ENCODE measurements at regions not wholly inside any gene's neighbourhood (a gene's known extent, or its start where the extent isn't known, plus 50 kb on each side); places are given as distances from the start of the nearest gene placed in this dataset.

GRCh38 chr10:5293691-5294550 lies 70.8 kb upstream of the UCN3 start:
- H3K9me2 ChIP-seq (replicated peaks; ENCODE audit: insufficient read depth, low read length): no peaks in the 10 kb centered on the region
- H3K9ac ChIP-seq (ENCODE audit: low read length): no peak overlapping the region
- H3K27me3 ChIP-seq (replicated peaks; ENCODE audit: insufficient read depth, low read length): no peaks in the 10 kb centered on the region
- H3K79me2 ChIP-seq (ENCODE audit: low read length): no peaks in the 10 kb centered on the region
- no peak for DNase-seq
- H3K9me3 ChIP-seq (replicated peaks; ENCODE audit: insufficient read depth, low read length): no peaks in the 10 kb centered on the region
- H4K20me1 ChIP-seq (ENCODE audit: insufficient read depth, low read length): no peaks in the 10 kb centered on the region
- peaks cover 5% of the 10 kb centered on the region; the same call in 1 of the 2 replicates for H3F3A ChIP-seq (ENCODE audit: insufficient read depth, low read length)
- no peak overlapping the region for H2AFZ ChIP-seq (ENCODE audit: low read length)
- H3K4me2 ChIP-seq (ENCODE audit: low read depth, low read length): no peak overlapping the region
- TF ChIP-seq EZH2 (optimal IDR thresholded peaks at IDR 0.05; ENCODE audit: low read depth, low read length): no peak
- TF ChIP-seq CTCF (IDR thresholded peaks at IDR 0.05; ENCODE audit: low read length): peak; percentile 22; the same call in 1 of the 2 replicates
- no peak overlapping the region for H3K27ac ChIP-seq (ENCODE audit: low read length)
- no peaks in the 10 kb centered on the region for H3K36me3 ChIP-seq (replicated peaks; ENCODE audit: insufficient read depth, low read length)
- no peak overlapping the region for H3K4me3 ChIP-seq (ENCODE audit: low read length)
- peaks cover 28% of the 10 kb centered on the region for H3K4me1 ChIP-seq (ENCODE audit: low read length)

GRCh38 chr10:5297466-5297865 lies 67.3 kb upstream of the UCN3 start:
- Histone ChIP-seq H3K9me2 (replicated peaks; ENCODE audit: insufficient read depth, low read length) (no peaks in the 10 kb centered on the region), H3K9me3 (replicated peaks; ENCODE audit: insufficient read depth, low read length) (no peaks in the 10 kb centered on the region), H2AFZ (ENCODE audit: low read length) (peak overlapping the region; percentile 54), H3K79me2 (ENCODE audit: low read length) (no peaks in the 10 kb centered on the region), H3K9ac (ENCODE audit: low read length) (no peak overlapping the region), H3K4me1 (ENCODE audit: low read length) (peaks cover 18% of the 10 kb centered on the region), H3K4me3 (ENCODE audit: low read length) (no peak overlapping the region), H3K27ac (ENCODE audit: low read length) (peak overlapping the region; percentile 49; the same call in 1 of the 2 replicates), H3K36me3 (replicated peaks; ENCODE audit: insufficient read depth, low read length) (no peaks in the 10 kb centered on the region), H3F3A (ENCODE audit: insufficient read depth, low read length) (peaks cover 5% of the 10 kb centered on the region; the same call in 1 of the 2 replicates), H3K4me2 (ENCODE audit: low read depth, low read length) (peak overlapping the region; percentile 22; the same call in 1 of the 2 replicates), H4K20me1 (ENCODE audit: insufficient read depth, low read length) (no peaks in the 10 kb centered on the region), H3K27me3 (replicated peaks; ENCODE audit: insufficient read depth, low read length) (no peaks in the 10 kb centered on the region)
- peak; percentile 67 for DNase-seq
- TF ChIP-seq EZH2 (optimal IDR thresholded peaks at IDR 0.05; ENCODE audit: low read depth, low read length): no peak
- TF ChIP-seq EZH2phosphoT487 (IDR thresholded peaks at IDR 0.05; ENCODE audit: low read length): no peak
- no peak for TF ChIP-seq CTCF (IDR thresholded peaks at IDR 0.05; ENCODE audit: low read length)

GRCh38 chr10:5297996-5298395 lies 66.8 kb upstream of the UCN3 start:
- Histone ChIP-seq H3K4me3 (ENCODE audit: low read length) (no peak overlapping the region), H3K4me2 (ENCODE audit: low read depth, low read length) (peak overlapping the region; percentile 22; the same call in 1 of the 2 replicates), H3K79me2 (ENCODE audit: low read length) (no peaks in the 10 kb centered on the region), H3K9me2 (replicated peaks; ENCODE audit: insufficient read depth, low read length) (no peaks in the 10 kb centered on the region), H3K27me3 (replicated peaks; ENCODE audit: insufficient read depth, low read length) (no peaks in the 10 kb centered on the region), H3K36me3 (replicated peaks; ENCODE audit: insufficient read depth, low read length) (no peaks in the 10 kb centered on the region), H3K27ac (ENCODE audit: low read length) (peak overlapping the region; percentile 49; the same call in 1 of the 2 replicates), H3K9me3 (replicated peaks; ENCODE audit: insufficient read depth, low read length) (no peaks in the 10 kb centered on the region), H3F3A (ENCODE audit: insufficient read depth, low read length) (peaks cover 5% of the 10 kb centered on the region; the same call in 1 of the 2 replicates), H2AFZ (ENCODE audit: low read length) (peak overlapping the region; percentile 54), H3K9ac (ENCODE audit: low read length) (no peak overlapping the region), H3K4me1 (ENCODE audit: low read length) (peaks cover 18% of the 10 kb centered on the region), H4K20me1 (ENCODE audit: insufficient read depth, low read length) (no peaks in the 10 kb centered on the region)
- DNase-seq: no peak
- TF ChIP-seq EZH2 (optimal IDR thresholded peaks at IDR 0.05; ENCODE audit: low read depth, low read length): no peak
- no peak for TF ChIP-seq CTCF (IDR thresholded peaks at IDR 0.05; ENCODE audit: low read length)
- no peak for TF ChIP-seq EZH2phosphoT487 (IDR thresholded peaks at IDR 0.05; ENCODE audit: low read length)
